ENCODE measurements at regions not wholly inside any gene's neighbourhood (a gene's known extent, or its start where the extent isn't known, plus 50 kb on each side); places are given as distances from the start of the nearest gene placed in this dataset.

- no peak for TF ChIP-seq CTCF (IDR thresholded peaks at IDR 0.05)
- no peak for TF ChIP-seq POLR2A (IDR thresholded peaks at IDR 0.05)
These were observed 1067.9 kb downstream of the BCL11B start for GRCh38 chr14:98204139-98204538.
